ENCODE measurements at regions not wholly inside any gene's neighbourhood (a gene's known extent, or its start where the extent isn't known, plus 50 kb on each side); places are given as distances from the start of the nearest gene placed in this dataset.

- no peaks in the 10 kb centered on the region for H3F3A ChIP-seq (replicated peaks; ENCODE audit: low read depth)
- TF ChIP-seq ZNF462 (CRISPR knock-in tag; IDR thresholded peaks at IDR 0.05) (no peak), JUNB (IDR thresholded peaks at IDR 0.05; ENCODE audit: unreplicated experiment) (no peak), POLR2AphosphoS5 (IDR thresholded peaks at IDR 0.05; ENCODE audit: low read depth) (no peak), EZH2 (IDR thresholded peaks at IDR 0.05; ENCODE audit: low read depth, unreplicated experiment) (no peak), CREB1 (CRISPR knock-in tag; IDR thresholded peaks at IDR 0.05; ENCODE audit: low read depth) (no peak), NANOG (IDR thresholded peaks at IDR 0.05; ENCODE audit: borderline replicate concordance) (no peak), CTCF (conservative IDR thresholded peaks at IDR 0.05; ENCODE audit: low read depth in 2 of 2) (no peak), EZH2phosphoT487 (IDR thresholded peaks at IDR 0.05; ENCODE audit: unreplicated experiment) (no peak), REST (IDR thresholded peaks at IDR 0.05; ENCODE audit: unreplicated experiment) (no peak), STAT1 (IDR thresholded peaks at IDR 0.05; ENCODE audit: unreplicated experiment) (no peak), ZNF114 (CRISPR knock-in tag; IDR thresholded peaks at IDR 0.05) (no peak)
- H3K27me3 ChIP-seq (ENCODE audit: insufficient read depth), result no peaks in the 10 kb centered on the region
- no peaks in the 10 kb centered on the region for H3K4me1 ChIP-seq (ENCODE audit: insufficient read depth)
- no peak overlapping the region for H3K27ac Mint-ChIP-seq
- H3K9me3 Mint-ChIP-seq, result peaks cover 3% of the 10 kb centered on the region; the same call in 2 of the 3 replicates
- ATAC-seq (no peak), DNase-seq (ENCODE audit: low spot score) (no peak)
- no peaks in the 10 kb centered on the region for H3K27me3 Mint-ChIP-seq (ENCODE audit: insufficient read depth, low read depth, poor library complexity)
- H3K36me3 Mint-ChIP-seq (ENCODE audit: low read depth), result no peaks in the 10 kb centered on the region
- no peak overlapping the region for H3K4me3 Mint-ChIP-seq
- H3K9me2 ChIP-seq (ENCODE audit: insufficient read depth), result no peaks in the 10 kb centered on the region
- no peak overlapping the region for H3K4me2 ChIP-seq
- no peak overlapping the region for H3K4me3 ChIP-seq
- H2AFZ ChIP-seq, result no peak overlapping the region
- H3K36me3 ChIP-seq (ENCODE audit: insufficient read depth), result no peaks in the 10 kb centered on the region
- H3K4me1 Mint-ChIP-seq, result no peaks in the 10 kb centered on the region
- H4K20me1 ChIP-seq (replicated peaks; ENCODE audit: insufficient read depth), result no peaks in the 10 kb centered on the region
- no peaks in the 10 kb centered on the region for H3K79me2 ChIP-seq (replicated peaks; ENCODE audit: insufficient read depth)
- H3K27ac ChIP-seq (ENCODE audit: low read depth), result no peak overlapping the region
Observed at GRCh38 chr3:30428251-30428650, 178.2 kb upstream of the TGFBR2 start.

All from GM23338 (cell line).